GM18873 (cell line): ENCODE measurements at regions not wholly inside any gene's neighbourhood (a gene's known extent, or its start where the extent isn't known, plus 50 kb on each side); places are given as distances from the start of the nearest gene placed in this dataset.

Experiments
- ATAC-seq: cut with Tn5 transposase; IDR thresholded peaks from one replicate; pipeline ENCODE4 v1.9.1; 2021; ENCODE audit warnings: mild to moderate bottlenecking, moderate library complexity, moderate number of reproducible peaks; ENCODE audit not compliant: unreplicated experiment, low FRiP score

DNA sequence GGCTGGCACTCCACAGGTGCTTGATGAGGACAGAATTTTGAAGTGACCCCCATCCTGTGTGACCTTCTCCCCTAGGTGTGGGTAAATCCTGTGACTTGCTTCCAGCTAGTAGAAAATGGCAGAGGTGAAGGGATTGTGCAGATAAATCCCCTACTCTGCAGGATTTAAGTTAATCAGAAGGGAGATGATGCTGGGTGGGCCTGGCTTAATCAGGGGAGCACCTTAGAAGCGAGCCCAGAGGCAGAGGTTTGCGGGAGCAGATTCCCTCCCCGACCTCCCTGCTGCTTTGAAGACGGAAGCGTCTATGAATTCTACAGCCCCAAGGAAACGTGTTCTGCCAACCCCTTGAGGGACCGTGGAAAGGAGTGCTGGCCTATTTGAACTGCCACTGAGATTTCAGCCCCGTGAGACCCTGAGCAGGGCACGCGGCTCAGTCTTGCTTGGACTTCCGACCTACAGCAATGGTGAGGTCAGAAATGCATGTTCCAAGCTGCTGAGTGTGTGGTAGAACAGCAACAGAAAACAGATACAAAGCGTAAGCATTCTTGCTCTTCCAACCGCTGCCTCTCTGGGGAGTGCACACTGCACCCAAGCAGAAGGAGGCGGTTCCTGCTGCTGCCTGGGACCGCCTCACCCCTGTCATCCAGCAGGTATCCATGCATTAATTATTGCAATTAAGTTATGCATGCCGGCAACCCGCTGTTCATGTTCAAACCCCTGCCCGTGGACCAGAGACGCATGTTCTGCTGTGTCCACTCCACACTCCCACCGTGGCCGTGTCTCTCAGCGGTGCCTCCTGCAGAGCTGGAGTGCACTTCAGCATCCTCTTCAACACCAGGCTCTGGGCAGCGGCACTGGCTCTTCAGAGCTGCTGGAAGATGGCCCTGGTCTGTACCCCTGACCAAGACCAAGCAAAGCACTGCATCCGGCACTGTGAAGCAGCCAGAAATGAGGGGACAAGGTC is 54.6 kb upstream of the RXRA start:
- no peak for ATAC-seq

DNA sequence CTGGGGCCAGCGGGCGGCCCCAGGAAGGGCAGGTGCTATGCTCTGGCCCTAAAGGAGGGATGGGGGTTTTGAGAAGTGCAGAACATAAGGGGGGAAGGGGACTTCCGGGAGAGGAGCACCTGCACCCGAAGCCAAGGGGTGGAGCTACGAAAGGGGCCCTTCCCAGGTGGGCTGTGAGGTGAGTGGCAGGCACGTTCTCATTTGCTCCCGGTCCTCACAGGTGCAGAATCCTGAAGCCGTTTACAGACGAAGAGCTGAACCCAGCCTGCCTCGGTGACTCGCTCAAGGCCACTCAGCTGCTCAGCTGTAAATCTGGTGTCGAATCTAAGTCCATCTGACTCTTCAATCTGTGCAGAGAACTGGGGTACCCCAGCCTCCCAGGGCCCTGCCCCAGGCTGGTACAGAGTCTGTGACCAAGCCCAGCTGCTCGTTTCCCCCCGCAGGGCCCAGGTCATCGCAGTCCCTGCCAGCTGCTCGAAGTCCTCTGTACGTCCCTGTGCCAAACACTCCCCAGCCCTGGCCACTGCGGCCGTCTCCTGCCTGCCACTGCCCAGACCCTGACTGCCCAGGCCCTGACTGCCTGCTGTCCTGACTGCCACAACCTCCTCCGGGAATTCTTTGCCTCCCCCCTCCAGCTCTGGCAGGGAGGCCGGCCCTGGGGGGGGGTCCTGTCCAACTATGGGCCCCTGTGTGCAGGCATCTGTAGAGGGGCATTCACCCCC is 53.8 kb upstream of the RXRA start:
- ATAC-seq = no peak

DNA sequence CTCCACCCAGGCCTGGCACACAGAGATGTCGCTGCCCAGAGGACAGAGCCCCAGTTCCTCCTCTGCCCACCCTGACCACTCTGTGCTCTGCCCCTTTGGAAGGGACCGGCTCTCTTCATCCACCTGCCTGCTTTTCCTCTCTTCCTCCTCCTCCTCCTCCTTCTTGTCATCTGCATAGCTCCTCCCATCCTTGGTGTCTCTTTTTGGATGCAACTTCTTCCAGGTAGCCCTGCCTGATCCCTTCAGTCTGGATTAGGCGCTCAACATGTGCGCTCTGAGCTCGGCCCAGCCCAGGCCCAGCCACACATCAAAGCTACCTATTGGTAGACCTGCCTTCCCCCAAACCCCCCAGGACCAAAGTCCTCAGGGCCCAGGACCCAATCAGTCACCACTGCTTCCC is 52.6 kb upstream of the RXRA start:
- ATAC-seq = no peak

DNA sequence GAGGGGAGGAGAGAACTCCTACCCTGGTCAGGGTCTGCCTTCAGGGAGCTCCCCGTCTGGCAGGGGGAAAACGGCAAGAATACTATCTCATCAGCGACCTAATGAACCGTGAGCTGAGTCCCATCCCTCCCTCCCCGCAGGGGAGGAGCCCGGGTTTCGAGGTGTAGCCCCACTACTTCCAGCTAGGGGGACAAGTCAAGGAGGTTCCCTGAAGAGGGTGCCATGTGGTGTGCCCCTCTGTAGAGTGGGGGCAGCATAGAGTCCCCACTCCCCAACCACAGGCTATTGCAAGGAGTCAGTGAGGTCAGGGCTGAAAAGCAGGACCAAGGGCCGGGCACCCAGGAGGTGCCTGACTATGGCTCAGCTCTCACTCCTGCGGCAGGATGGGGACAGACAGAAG is 50.9 kb upstream of the RXRA start:
- ATAC-seq = no peak

DNA sequence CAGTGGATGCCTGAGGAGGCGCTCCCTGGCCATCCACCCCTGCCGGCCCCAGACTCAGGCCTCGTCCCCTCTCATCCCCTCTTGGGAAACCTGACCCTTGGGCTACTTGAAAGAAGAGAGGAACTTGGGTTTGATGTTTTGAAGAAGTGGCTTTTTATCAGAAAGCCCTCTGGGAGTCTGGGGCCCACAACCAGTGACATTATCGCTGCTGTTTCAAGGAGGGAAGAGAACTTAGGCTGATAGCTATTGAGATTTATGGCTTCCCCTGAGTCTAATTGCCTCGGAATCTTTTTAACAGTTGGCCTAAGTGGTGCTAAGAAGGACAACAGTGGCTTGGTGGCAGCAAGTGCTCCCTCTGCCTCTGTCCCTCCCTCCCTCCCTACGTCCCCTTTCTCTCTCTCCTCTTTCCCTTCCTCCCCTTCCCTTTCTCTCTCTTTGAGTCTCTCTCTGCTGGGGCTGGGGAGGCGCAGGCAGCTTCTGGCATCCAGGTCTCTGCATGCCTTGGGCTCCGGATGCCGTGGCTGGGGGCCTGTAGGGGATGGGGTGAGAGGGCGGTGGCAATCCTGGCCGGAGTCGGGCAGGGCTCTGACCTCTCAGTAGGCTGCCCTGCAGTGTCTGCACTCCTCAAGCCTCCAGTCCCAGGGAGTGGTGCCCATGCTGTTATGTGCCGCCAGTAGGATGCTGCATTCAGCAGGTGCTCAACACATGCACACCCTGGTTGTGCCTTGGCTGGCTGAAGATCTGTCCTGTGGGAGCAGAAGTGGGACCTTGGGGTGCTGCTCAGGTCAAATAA is 49.6 kb upstream of the RXRA start:
- no peak for ATAC-seq
